IPS-18c (cell line): ENCODE measurements at regions not wholly inside any gene's neighbourhood (a gene's known extent, or its start where the extent isn't known, plus 50 kb on each side); places are given as distances from the start of the nearest gene placed in this dataset.
"Not testable (repeated sequence)": the region's sequence is repeated elsewhere in the genome, so short reads cannot be mapped to it uniquely, and the experiment has no call there.

Source experiments
- H3K4me3 ChIP-seq: 2 replicates; pipeline ENCODE4 v1.7.0; 2013; ENCODE audit warnings: low read depth, mild to moderate bottlenecking, low read length, moderate library complexity; ENCODE audit not compliant: insufficient read depth
- H3K9me3 ChIP-seq: one replicate; pipeline ENCODE4 v1.6.1; 2013; ENCODE audit warnings: mild to moderate bottlenecking, low read length, moderate library complexity; ENCODE audit not compliant: control insufficient read depth, insufficient read depth

- H3K4me3 ChIP-seq, H3K9me3 ChIP-seq: not testable (repeated sequence)
These were observed 49.8 kb upstream of the HIVEP3 start for GRCh38 chr1:41968557-41968956.
